H9 (cell line): ENCODE measurements at regions not wholly inside any gene's neighbourhood (a gene's known extent, or its start where the extent isn't known, plus 50 kb on each side); places are given as distances from the start of the nearest gene placed in this dataset.

ENCODE experiments used
- DNase-seq: peaks from one replicate; pipeline ENCODE4 v3.0.0-alpha.2; 2017
- H2AFZ ChIP-seq: one replicate; pipeline ENCODE4 v1.6.1; 2013; ENCODE audit warnings: mild to moderate bottlenecking, low read length, control low read depth, moderate library complexity
- H2AK5ac ChIP-seq: 2 replicates; pipeline ENCODE4 v1.6.1; 2013; ENCODE audit warnings: low read length, control low read depth, mixed read lengths; ENCODE audit not compliant: insufficient read length
- H2BK120ac ChIP-seq: one replicate; pipeline ENCODE4 v1.6.1; 2013; ENCODE audit warnings: low read depth, mild to moderate bottlenecking, low read length, control low read depth, inconsistent platforms; ENCODE audit not compliant: poor library complexity, severe bottlenecking
- H2BK12ac ChIP-seq: 2 replicates; pipeline ENCODE4 v1.6.1; 2013; ENCODE audit warnings: low read length, control low read depth, mixed read lengths, low read depth; ENCODE audit not compliant: insufficient read length
- H2BK15ac ChIP-seq: 2 replicates; pipeline ENCODE4 v1.6.1; 2013; ENCODE audit warnings: low read depth, low read length, control low read depth
- H2BK20ac ChIP-seq: one replicate; pipeline ENCODE4 v1.6.1; 2013; ENCODE audit warnings: low read depth, mild to moderate bottlenecking, low read length, control low read depth, inconsistent platforms; ENCODE audit not compliant: poor library complexity, severe bottlenecking
- H2BK5ac ChIP-seq: 2 replicates; pipeline ENCODE4 v1.6.1; 2013; ENCODE audit warnings: low read length, control low read depth, mixed read lengths; ENCODE audit not compliant: insufficient read length
- H3K14ac ChIP-seq: 2 replicates; pipeline ENCODE4 v1.6.1; 2013; ENCODE audit warnings: low read length, control low read depth; ENCODE audit not compliant: insufficient read depth
- H3K18ac ChIP-seq: 2 replicates; pipeline ENCODE4 v1.6.1; 2013; ENCODE audit warnings: low read depth, mild to moderate bottlenecking, mixed read lengths, low read length, control low read depth; ENCODE audit not compliant: insufficient read length
- H3K23ac ChIP-seq: 2 replicates; pipeline ENCODE4 v1.6.1; 2013; ENCODE audit warnings: low read length, control low read depth, mixed read lengths, low read depth; ENCODE audit not compliant: insufficient read length
- H3K23me2 ChIP-seq: 2 replicates; pipeline ENCODE4 v1.6.1; 2013; ENCODE audit warnings: low read depth, mild to moderate bottlenecking, mixed read lengths, low read length, control low read depth; ENCODE audit not compliant: insufficient read length, poor library complexity, severe bottlenecking
- H3K27ac ChIP-seq: 2 replicates; pipeline ENCODE4 v1.5.1; 2013; ENCODE audit warnings: low read length, control low read depth, mixed read lengths, low read depth; ENCODE audit not compliant: insufficient read length
- H3K27me3 ChIP-seq: 2 replicates; pipeline ENCODE4 v1.6.1; 2013; ENCODE audit warnings: low read length, control low read depth, inconsistent platforms; ENCODE audit not compliant: insufficient read depth
- H3K4ac ChIP-seq: 2 replicates; pipeline ENCODE4 v1.6.1; 2013; ENCODE audit warnings: low read depth, mild to moderate bottlenecking, control low read depth, inconsistent platforms, low read length, moderate library complexity
- H3K4me1 ChIP-seq: 2 replicates; pipeline ENCODE4 v1.6.1; 2013; ENCODE audit warnings: low read length, control low read depth, inconsistent platforms; ENCODE audit not compliant: insufficient read depth
- H3K4me2 ChIP-seq: 2 replicates; pipeline ENCODE4 v1.6.1; 2013; ENCODE audit warnings: low read length, control low read depth, mixed read lengths; ENCODE audit not compliant: insufficient read length, insufficient read depth
- H3K56ac ChIP-seq: 2 replicates; pipeline ENCODE4 v1.6.1; 2013; ENCODE audit warnings: low read depth, mild to moderate bottlenecking, mixed read lengths, low read length, control low read depth; ENCODE audit not compliant: insufficient read length
- H3K79me1 ChIP-seq: 2 replicates; pipeline ENCODE4 v1.6.1; 2013; ENCODE audit warnings: low read depth, mild to moderate bottlenecking, moderate library complexity, low read length, control low read depth, inconsistent platforms; ENCODE audit not compliant: insufficient read depth, poor library complexity, severe bottlenecking
- H3K79me2 ChIP-seq: 2 replicates; pipeline ENCODE4 v1.6.1; 2013; ENCODE audit warnings: low read length, control low read depth, inconsistent platforms; ENCODE audit not compliant: insufficient read depth
- H3K9ac ChIP-seq: 2 replicates; pipeline ENCODE4 v1.6.1; 2013; ENCODE audit warnings: low read length, control low read depth, mixed read lengths; ENCODE audit not compliant: insufficient read length; ENCODE audit errors: extremely low read depth
- H3K9me3 ChIP-seq: one replicate; pipeline ENCODE4 v1.6.1; 2013; ENCODE audit warnings: low read depth, low read length, inconsistent platforms; ENCODE audit not compliant: control insufficient read depth
- H3T11ph ChIP-seq: one replicate; pipeline ENCODE4 v1.6.1; 2013; ENCODE audit warnings: mild to moderate bottlenecking, low read length, control low read depth, inconsistent platforms
- H4K20me1 ChIP-seq: one replicate; pipeline ENCODE4 v1.6.1; 2013; ENCODE audit not compliant: control insufficient read depth, insufficient read length, insufficient read depth
- H4K5ac ChIP-seq: 2 replicates; pipeline ENCODE4 v1.6.1; 2013; ENCODE audit warnings: low read depth, mild to moderate bottlenecking, mixed read lengths, low read length, control low read depth; ENCODE audit not compliant: insufficient read length
- H4K8ac ChIP-seq: replicated peaks from 2 replicates; pipeline ENCODE4 v1.6.1; 2013; ENCODE audit warnings: low read length, control low read depth, mixed read lengths, low read depth; ENCODE audit not compliant: insufficient read length
- H4K91ac ChIP-seq: 2 replicates; pipeline ENCODE4 v1.6.1; 2013; ENCODE audit warnings: low read depth, mild to moderate bottlenecking, moderate library complexity, mixed read lengths, low read length, control low read depth; ENCODE audit not compliant: insufficient read length
- H3K27ac Mint-ChIP-seq, 3 experiments: 2 replicates in 2 of 3; 3 replicates in 1 of 3; pipeline ENCODE4 v1.8.0; 2020 to 2021; ENCODE audit warnings: mixed read lengths in 3 of 3, mild to moderate bottlenecking in 1 of 3, moderate library complexity in 1 of 3
- H3K27me3 Mint-ChIP-seq: 2 replicates; pipeline ENCODE4 v1.8.0; 2021; ENCODE audit warnings: low read depth, mild to moderate bottlenecking, moderate library complexity, mixed read lengths
- H3K36me3 Mint-ChIP-seq, 3 experiments: 2 replicates in 2 of 3; 3 replicates in 1 of 3; pipeline ENCODE4 v1.8.0; 2020 to 2021; ENCODE audit warnings: low read depth in 3 of 3, mixed read lengths in 3 of 3; ENCODE audit not compliant: insufficient read depth in 1 of 3
- H3K4me1 Mint-ChIP-seq, 2 experiments: 2 replicates each; pipeline ENCODE4 v1.8.0; 2020; ENCODE audit warnings: mixed read lengths in 2 of 2
- H3K4me3 Mint-ChIP-seq, 2 experiments: 2 replicates in 1 of 2; 3 replicates in 1 of 2; pipeline ENCODE4 v1.8.0; 2020 to 2021; ENCODE audit warnings: mild to moderate bottlenecking in 2 of 2, mixed read lengths in 2 of 2, moderate library complexity in 1 of 2
- H3K9me3 Mint-ChIP-seq, 2 experiments: 2 replicates in 1 of 2; 3 replicates in 1 of 2; pipeline ENCODE4 v1.8.0; 2020; ENCODE audit warnings: mild to moderate bottlenecking in 2 of 2, mixed read lengths in 2 of 2, moderate library complexity in 1 of 2
- WGBS: extraction: QIAGEN DNeasy Blood & Tissue Kit; methylation state at CpG from one replicate; pipeline ENCODE4 v1.1.7; 2013; ENCODE audit warnings: missing lambda C conversion rate, low lambda C conversion rate, mixed read lengths; ENCODE audit not compliant: insufficient read length; ENCODE audit errors: extremely low coverage; 5-methylcytosine and 5-hydroxymethylcytosine counted together
- TF ChIP-seq, protein P1 (sequence below): fragments of 200-600 bp; sonication (generic); conservative IDR thresholded peaks from 3 replicates; pipeline ENCODE4 v1.8.0; 2021; ENCODE audit warnings: antibody characterized with exemption, mild to moderate bottlenecking

DNA sequence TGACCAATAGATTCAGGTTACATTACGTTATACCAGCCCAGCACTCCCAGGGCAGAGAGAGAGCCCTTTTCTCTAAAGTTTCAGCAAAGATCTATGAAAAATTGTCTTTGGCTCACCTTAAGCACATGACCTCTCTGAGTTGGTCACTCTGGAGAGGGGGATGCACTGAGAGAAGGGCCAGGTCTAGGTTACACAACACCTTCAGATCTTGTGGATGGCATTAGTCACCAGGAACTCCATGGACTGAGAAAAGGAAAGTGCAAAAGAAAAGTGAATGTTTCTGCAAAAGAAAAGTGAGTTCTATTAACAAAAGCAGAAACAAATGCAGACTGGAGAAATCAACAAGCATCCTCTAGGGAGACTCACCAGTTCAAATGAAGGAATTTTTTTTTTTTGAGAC lies 253.3 kb upstream of the SALL1 start:
- Histone ChIP-seq H2BK20ac (no peak overlapping the region), H3K9me3 (no peaks in the 10 kb centered on the region), H2BK15ac (no peak overlapping the region), H4K8ac (no peak overlapping the region), H4K5ac (no peak overlapping the region), H2BK5ac (no peak overlapping the region), H3K4ac (no peak overlapping the region), H3K27ac (no peak overlapping the region), H3K23me2 (no peaks in the 10 kb centered on the region), H3T11ph (no peak overlapping the region), H2BK120ac (no peak overlapping the region), H3K14ac (no peak overlapping the region), H3K4me1 (no peaks in the 10 kb centered on the region), H3K79me2 (no peaks in the 10 kb centered on the region), H3K27me3 (no peaks in the 10 kb centered on the region), H3K79me1 (no peaks in the 10 kb centered on the region), H3K9ac (no peak overlapping the region), H2BK12ac (no peak overlapping the region), H3K4me2 (no peak overlapping the region), H3K18ac (no peak overlapping the region), H2AFZ (no peak overlapping the region), H4K20me1 (no peaks in the 10 kb centered on the region), H2AK5ac (no peak overlapping the region), H4K91ac (no peak overlapping the region), H3K23ac (no peak overlapping the region), H3K56ac (no peak overlapping the region)
- Mint-ChIP-seq H3K4me3 (no peak overlapping the region), H3K36me3 (peaks cover 12 to 24% (median 16%) of the 10 kb centered on the region in 3 experiments), H3K27ac (no peak overlapping the region), H3K9me3 (peaks cover 18 to 22% of the 10 kb centered on the region in 2 experiments), H3K4me1 (peaks cover 15 to 18% of the 10 kb centered on the region in 2 experiments), H3K27me3 (no peaks in the 10 kb centered on the region; the same call in none of the 2 replicates)
- no peak for DNase-seq
- WGBS = no CpG with 5 or more reads among the region's 1 CpG
- TF ChIP-seq, protein P1, sequence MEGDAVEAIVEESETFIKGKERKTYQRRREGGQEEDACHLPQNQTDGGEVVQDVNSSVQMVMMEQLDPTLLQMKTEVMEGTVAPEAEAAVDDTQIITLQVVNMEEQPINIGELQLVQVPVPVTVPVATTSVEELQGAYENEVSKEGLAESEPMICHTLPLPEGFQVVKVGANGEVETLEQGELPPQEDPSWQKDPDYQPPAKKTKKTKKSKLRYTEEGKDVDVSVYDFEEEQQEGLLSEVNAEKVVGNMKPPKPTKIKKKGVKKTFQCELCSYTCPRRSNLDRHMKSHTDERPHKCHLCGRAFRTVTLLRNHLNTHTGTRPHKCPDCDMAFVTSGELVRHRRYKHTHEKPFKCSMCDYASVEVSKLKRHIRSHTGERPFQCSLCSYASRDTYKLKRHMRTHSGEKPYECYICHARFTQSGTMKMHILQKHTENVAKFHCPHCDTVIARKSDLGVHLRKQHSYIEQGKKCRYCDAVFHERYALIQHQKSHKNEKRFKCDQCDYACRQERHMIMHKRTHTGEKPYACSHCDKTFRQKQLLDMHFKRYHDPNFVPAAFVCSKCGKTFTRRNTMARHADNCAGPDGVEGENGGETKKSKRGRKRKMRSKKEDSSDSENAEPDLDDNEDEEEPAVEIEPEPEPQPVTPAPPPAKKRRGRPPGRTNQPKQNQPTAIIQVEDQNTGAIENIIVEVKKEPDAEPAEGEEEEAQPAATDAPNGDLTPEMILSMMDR = no peak
